Ramos (cell line): ENCODE measurements at regions not wholly inside any gene's neighbourhood (a gene's known extent, or its start where the extent isn't known, plus 50 kb on each side); places are given as distances from the start of the nearest gene placed in this dataset.

Experiments used
- in situ Hi-C: fragments of 300-500 bp; cut with MboI; formaldehyde crosslinking; loops from one replicate; pipeline ENCODE4 v1.14.3; 2022; ENCODE audit warnings: low sequenced_read_pairs; ENCODE audit not compliant: unreplicated experiment

DNA sequence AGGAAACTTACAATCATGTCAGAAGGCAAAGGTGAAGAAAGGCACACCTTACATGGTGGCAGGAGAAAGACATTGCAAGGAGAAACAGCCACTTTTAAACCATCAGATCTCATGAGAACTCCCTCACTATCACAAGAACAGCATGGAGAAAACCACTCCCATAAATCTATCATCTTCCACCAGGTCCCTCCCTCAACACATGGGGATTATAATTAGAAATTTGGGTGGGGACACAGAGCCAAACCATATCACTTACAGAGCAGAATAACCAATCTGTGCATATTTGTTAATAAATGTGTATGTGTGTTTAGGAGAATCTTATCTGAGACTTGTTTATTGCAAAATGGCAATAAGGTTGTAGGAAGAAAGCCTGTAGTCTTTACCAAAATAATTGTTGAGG is 205.2 kb upstream of the ANO3 start:
- in situ Hi-C loops: no loop called here

DNA sequence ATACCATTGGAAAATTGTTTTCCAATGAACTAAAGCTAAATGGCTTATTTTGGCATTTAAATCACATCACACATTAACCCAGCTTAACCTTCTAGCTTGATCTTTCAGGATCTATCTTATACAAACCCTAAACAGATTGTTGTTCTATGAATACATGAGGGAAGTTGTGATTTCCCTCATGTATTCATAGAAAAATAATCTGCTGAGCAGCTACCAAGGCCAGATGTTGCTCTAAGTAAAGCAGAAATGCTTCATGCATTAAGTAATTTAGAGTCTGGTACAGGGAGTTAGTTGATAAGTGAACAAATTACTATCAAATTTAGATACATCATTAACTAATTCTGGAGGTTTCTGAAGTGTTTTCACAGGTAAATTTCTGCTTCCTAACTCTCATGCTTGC is 204.6 kb upstream of the ANO3 start:
- in situ Hi-C loops: no loop called here

GRCh38 chr11:26131406-26131805 is 200.5 kb upstream of the ANO3 start:
- in situ Hi-C loops: loop anchor here (10.0 kb wide), 1 partner anchor 147 kb away; no protein-coding TSS in a partner anchor

GRCh38 chr11:26134053-26134452 is 197.9 kb upstream of the ANO3 start:
- in situ Hi-C loops: loop anchor here (10.0 kb wide), 1 partner anchor 149 kb away; no protein-coding TSS in a partner anchor

DNA sequence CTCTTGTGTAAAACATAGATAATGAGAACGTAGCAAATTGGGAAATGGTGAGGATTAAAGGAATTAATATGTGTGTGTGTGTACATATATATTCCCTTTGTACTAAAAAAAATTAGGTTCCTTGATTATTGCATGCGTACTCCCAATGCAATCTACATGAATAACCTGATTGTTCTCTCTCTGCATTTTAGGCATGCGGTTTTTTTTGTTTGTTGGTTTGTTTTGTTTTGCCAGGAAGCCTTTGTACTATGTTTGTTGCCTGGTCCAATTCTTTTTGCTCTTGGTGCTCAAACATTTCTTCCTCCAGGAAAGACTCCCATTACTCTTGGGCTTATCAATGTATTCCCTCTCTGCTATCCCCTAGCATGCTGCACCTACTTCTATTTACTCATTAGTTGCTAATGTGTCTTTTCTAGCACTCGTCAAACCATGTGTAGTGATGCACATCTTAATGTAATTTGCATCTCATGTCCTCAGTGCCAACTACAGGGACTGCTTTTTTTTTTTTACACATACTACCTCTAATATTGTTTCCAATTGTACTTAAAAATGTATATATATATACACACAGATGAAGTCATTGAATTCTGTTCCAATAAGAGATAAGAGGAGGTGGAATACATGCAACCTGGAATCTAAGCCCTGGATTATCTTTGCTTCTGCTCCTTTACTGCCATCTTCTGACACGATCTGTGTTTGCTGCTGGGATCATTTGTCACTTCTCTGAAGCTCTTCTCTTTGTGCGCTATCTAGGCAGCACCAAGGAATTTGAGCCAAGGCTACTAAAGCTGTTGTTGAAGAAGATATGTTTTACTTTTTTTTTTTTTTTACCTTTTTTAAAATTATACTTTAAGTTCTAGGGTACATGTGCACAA is 197.2 kb upstream of the ANO3 start:
- in situ Hi-C loops: loop anchor here (10.0 kb wide), 1 partner anchor 150 kb away; no protein-coding TSS in a partner anchor

DNA sequence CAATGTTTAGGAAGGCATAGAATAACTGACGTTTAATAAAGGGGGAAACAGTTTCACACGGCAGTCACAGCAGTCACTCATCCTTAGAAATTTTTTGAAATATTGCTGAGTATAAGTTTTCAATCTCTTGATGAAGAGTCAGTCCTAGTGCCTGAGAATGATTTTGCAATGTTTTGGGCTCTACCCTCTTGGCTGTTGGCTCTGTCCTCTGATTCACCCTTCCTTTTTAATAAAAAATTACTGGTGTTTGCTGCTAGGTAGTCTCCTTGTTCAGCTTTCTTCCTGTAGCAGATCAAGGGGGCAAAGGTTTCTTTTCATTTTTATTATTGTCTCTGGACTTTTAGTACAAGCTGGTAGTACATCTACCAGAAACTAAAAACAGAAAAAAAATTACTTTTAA is 194.3 kb upstream of the ANO3 start:
- in situ Hi-C loops: loop anchor here (10.0 kb wide), 1 partner anchor 153 kb away; no protein-coding TSS in a partner anchor

GRCh38 chr11:26142891-26143290 is 189.0 kb upstream of the ANO3 start:
- in situ Hi-C loops: no loop called here

- in situ Hi-C loops: no loop called here
Measured at GRCh38 chr11:26143566-26144290, 188.2 kb upstream of the ANO3 start.

- in situ Hi-C loops: no loop called here
Measured at GRCh38 chr11:26144291-26144690, 187.6 kb upstream of the ANO3 start.

- in situ Hi-C loops: no loop called here
Measured at GRCh38 chr11:26144911-26145310, 187.0 kb upstream of the ANO3 start.

DNA sequence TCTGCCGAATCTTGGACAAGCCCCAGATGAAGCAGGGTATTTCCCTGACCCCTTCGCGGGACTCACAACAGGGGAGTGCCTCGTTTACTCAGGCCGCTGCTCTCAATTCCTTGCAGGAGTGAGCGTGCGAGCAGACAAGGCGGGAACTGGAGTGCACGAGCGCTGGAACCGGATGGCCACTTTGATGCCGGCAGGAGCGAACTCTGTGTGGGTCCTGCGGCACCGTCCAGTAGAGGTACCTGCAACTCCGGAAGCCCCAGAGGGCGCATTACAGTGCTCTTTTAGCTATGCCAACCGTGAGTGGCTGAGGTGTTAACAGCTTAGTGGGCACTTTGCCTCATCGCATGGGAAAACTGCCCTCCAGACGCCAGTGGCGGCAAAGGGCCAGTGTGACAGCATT is 182.3 kb upstream of the ANO3 start:
- in situ Hi-C loops: no loop called here

DNA sequence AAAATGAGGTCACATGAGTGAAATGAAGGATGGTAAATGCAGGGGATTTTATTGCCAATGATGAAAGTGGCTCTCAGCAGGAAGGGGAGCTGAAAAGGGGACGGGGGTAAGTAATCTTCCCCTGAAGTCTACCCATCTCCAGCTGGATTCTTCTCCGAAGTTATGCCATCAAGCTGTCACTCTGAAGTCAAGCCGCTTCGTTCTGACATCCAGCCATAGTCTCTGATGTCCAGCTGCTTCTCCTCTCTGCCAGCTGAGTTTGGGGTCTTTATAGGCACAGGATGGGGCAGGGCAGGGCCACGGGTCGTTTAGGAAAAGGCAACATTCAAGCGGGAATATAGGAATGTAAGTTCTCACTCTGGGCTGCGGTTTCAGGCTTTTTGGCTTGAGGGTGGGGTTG is 181.9 kb upstream of the ANO3 start:
- in situ Hi-C loops: no loop called here

GRCh38 chr11:26158251-26158650 is 173.7 kb upstream of the ANO3 start:
- in situ Hi-C loops: no loop called here

GRCh38 chr11:26162291-26162690 is 169.6 kb upstream of the ANO3 start:
- in situ Hi-C loops: no loop called here

DNA sequence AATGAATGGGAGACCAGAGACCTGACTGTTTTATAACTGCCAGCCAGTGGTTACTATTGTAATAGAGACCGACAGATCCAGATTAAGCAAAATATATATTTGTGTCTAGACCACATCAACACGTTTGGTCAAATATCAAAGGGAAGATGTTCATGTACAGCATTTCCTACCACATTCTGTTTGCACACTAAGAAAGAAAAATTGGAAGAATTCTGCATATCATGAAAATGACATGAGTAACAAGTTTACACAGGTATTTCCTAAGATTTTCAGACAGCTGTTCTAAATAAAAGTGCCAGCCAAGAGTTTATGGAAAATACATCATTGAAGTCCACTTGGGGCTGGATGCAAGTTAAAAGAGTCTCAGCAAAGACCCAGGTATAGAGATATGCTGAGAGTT is 145.5 kb upstream of the ANO3 start:
- in situ Hi-C loops: no loop called here

GRCh38 chr11:26187639-26188038 is 144.3 kb upstream of the ANO3 start:
- in situ Hi-C loops: no loop called here

DNA sequence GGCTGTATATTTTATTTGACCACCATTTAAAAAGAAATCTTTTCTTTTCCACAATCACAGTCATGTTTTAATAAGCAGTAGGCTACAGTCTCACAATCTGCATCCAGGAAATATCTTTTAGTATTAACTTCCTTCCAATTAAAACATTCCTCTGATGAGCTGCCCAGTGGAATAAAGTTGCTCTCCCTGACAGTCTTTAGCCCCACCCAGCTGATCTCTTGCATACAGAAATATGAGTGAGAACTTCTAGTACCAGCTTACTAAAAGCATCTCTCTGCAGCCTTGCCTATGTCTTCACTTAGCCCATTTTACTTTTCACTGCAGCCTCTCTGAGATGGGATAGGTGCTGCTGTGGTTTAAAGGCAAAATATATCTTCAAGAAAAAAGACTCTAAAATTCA is 143.4 kb upstream of the ANO3 start:
- in situ Hi-C loops: no loop called here

DNA sequence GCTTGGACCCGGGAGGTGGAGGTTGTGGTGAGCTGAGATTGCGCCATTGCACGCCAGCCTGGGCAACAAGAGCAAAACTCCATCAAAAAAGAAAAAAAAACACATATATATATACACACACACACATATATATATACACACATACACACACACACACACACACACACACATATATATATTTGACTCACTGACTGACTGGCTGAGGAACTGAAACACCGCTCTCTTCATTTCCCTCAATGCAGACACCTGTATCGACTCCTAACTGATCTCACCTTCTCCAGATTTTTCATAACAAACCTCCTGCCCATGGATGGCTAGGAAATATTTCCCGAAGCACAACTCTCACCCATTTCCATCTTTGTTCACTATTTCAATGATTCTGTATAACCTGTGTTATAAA is 140.7 kb upstream of the ANO3 start:
- in situ Hi-C loops: no loop called here

- in situ Hi-C loops: no loop called here
Measured at GRCh38 chr11:26193694-26194365, 138.1 kb upstream of the ANO3 start.

DNA sequence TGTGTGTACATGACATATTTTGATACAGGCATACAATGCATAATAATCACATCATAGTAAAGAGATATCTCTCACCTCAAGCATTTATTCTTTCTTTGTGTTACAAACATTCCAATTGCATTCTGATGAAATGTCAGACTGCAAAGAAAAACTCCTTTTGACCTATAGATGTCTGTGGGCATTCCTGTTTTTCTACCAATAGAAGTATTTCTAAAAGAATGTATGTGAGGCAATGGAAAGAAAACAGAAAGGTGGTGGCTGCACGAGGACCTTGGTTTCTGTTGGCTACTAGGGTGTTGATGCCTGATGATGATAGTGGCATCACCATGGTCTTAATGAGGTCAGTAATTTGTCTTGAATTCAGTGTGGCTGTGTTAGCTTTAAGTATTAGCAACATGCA is 137.0 kb upstream of the ANO3 start:
- in situ Hi-C loops: no loop called here
